Loucy (cell line): ENCODE measurements at regions not wholly inside any gene's neighbourhood (a gene's known extent, or its start where the extent isn't known, plus 50 kb on each side); places are given as distances from the start of the nearest gene placed in this dataset.

Source experiments
- H2AFZ ChIP-seq: fragments of 200-600 bp; sonication (generic); 2 replicates; pipeline ENCODE4 v1.6.0; 2016; ENCODE audit warnings: antibody characterized with exemption, mild to moderate bottlenecking, low read length, moderate library complexity
- H3F3A ChIP-seq: fragments of 200-600 bp; 2 replicates; pipeline ENCODE4 v1.6.0; 2016; ENCODE audit warnings: antibody characterized with exemption, low read depth, mild to moderate bottlenecking
- H3K27me3 ChIP-seq: fragments of 200-600 bp; sonication (generic); 2 replicates; pipeline ENCODE4 v1.6.1; 2014; ENCODE audit warnings: low read length, mild to moderate bottlenecking; ENCODE audit not compliant: insufficient read depth, poor library complexity, severe bottlenecking
- H3K36me3 ChIP-seq: fragments of 200-600 bp; sonication (generic); 2 replicates; pipeline ENCODE4 v1.6.1; 2016; ENCODE audit warnings: low read length; ENCODE audit not compliant: insufficient read depth
- H3K4me1 ChIP-seq: fragments of 200-600 bp; sonication (generic); 2 replicates; pipeline ENCODE4 v1.5.1; 2014; ENCODE audit warnings: low read length, mild to moderate bottlenecking; ENCODE audit not compliant: insufficient read depth, poor library complexity, severe bottlenecking
- H3K4me2 ChIP-seq: fragments of 200-600 bp; sonication (generic); 2 replicates; pipeline ENCODE4 v1.6.0; 2014; ENCODE audit warnings: antibody characterized with exemption, low read length, low read depth, mild to moderate bottlenecking; ENCODE audit not compliant: poor library complexity, severe bottlenecking
- H3K4me3 ChIP-seq: fragments of 200-600 bp; sonication (generic); 2 replicates; pipeline ENCODE4 v1.5.1; 2014; ENCODE audit warnings: low read length, mild to moderate bottlenecking, mixed read lengths; ENCODE audit not compliant: poor library complexity, severe bottlenecking
- H3K79me2 ChIP-seq: fragments of 200-600 bp; sonication (generic); 2 replicates; pipeline ENCODE4 v1.6.1; 2014; ENCODE audit warnings: low read length; ENCODE audit not compliant: insufficient read depth
- H3K9ac ChIP-seq: fragments of 200-600 bp; sonication (generic); 2 replicates; pipeline ENCODE4 v1.6.0; 2014; ENCODE audit warnings: mild to moderate bottlenecking, low read depth, low read length, moderate library complexity; ENCODE audit not compliant: poor library complexity, severe bottlenecking
- H3K9me2 ChIP-seq: fragments of 200-600 bp; sonication (generic); replicated peaks from 2 replicates; pipeline ENCODE4 v1.6.1; 2016; ENCODE audit warnings: low read depth, low read length, mixed read lengths
- H3K9me3 ChIP-seq: fragments of 200-600 bp; sonication (generic); 2 replicates; pipeline ENCODE4 v1.6.1; 2014; ENCODE audit warnings: mild to moderate bottlenecking, antibody characterized with exemption, low read length, low read depth; ENCODE audit not compliant: insufficient read depth
- H4K20me1 ChIP-seq: fragments of 200-600 bp; sonication (generic); 2 replicates; pipeline ENCODE4 v1.6.0; 2014; ENCODE audit warnings: antibody characterized with exemption, low read length, mild to moderate bottlenecking; ENCODE audit not compliant: insufficient read depth, poor library complexity, severe bottlenecking
- EZH2phosphoT487 ChIP-seq: fragments of 200-600 bp; IDR thresholded peaks from 2 replicates; pipeline ENCODE4 v1.6.1; 2018; ENCODE audit warnings: antibody characterized with exemption, mild to moderate bottlenecking, moderate library complexity, borderline replicate concordance
- TF ChIP-seq, protein P1 (sequence below): fragments of 200-600 bp; sonication (generic); conservative IDR thresholded peaks from 2 replicates; pipeline ENCODE4 v1.5.1; 2014; ENCODE audit warnings: mild to moderate bottlenecking, antibody characterized with exemption, low read length

GRCh38 chr7:36788825-36789470 lies 64.7 kb upstream of the AOAH start:
- Histone ChIP-seq H3K4me1 (peaks cover 50% of the 10 kb centered on the region), H3K27me3 (no peaks in the 10 kb centered on the region), H3K9ac (no peak overlapping the region), H3K36me3 (no peaks in the 10 kb centered on the region), H3K79me2 (no peaks in the 10 kb centered on the region), H3K4me3 (no peak overlapping the region), H3K4me2 (no peak overlapping the region), H4K20me1 (no peaks in the 10 kb centered on the region), H3K9me3 (no peaks in the 10 kb centered on the region), H3F3A (peaks cover 14% of the 10 kb centered on the region; the same call in 1 of the 2 replicates), H2AFZ (no peak overlapping the region), H3K9me2 (no peaks in the 10 kb centered on the region)
- TF ChIP-seq, protein P1, sequence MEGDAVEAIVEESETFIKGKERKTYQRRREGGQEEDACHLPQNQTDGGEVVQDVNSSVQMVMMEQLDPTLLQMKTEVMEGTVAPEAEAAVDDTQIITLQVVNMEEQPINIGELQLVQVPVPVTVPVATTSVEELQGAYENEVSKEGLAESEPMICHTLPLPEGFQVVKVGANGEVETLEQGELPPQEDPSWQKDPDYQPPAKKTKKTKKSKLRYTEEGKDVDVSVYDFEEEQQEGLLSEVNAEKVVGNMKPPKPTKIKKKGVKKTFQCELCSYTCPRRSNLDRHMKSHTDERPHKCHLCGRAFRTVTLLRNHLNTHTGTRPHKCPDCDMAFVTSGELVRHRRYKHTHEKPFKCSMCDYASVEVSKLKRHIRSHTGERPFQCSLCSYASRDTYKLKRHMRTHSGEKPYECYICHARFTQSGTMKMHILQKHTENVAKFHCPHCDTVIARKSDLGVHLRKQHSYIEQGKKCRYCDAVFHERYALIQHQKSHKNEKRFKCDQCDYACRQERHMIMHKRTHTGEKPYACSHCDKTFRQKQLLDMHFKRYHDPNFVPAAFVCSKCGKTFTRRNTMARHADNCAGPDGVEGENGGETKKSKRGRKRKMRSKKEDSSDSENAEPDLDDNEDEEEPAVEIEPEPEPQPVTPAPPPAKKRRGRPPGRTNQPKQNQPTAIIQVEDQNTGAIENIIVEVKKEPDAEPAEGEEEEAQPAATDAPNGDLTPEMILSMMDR, result no peak
- no peak for TF ChIP-seq EZH2phosphoT487

GRCh38 chr7:36787933-36788378 lies 63.7 kb upstream of the AOAH start:
- no peak for TF ChIP-seq EZH2phosphoT487
- Histone ChIP-seq H3K9me3 (no peaks in the 10 kb centered on the region), H3K79me2 (no peaks in the 10 kb centered on the region), H3K9ac (no peak overlapping the region), H2AFZ (no peak overlapping the region), H3K4me3 (no peak overlapping the region), H3K27me3 (no peaks in the 10 kb centered on the region), H3F3A (peaks cover 14% of the 10 kb centered on the region; the same call in 1 of the 2 replicates), H4K20me1 (no peaks in the 10 kb centered on the region), H3K36me3 (no peaks in the 10 kb centered on the region), H3K4me2 (peak overlapping the region; percentile 40), H3K4me1 (peaks cover 53% of the 10 kb centered on the region), H3K9me2 (no peaks in the 10 kb centered on the region)

DNA sequence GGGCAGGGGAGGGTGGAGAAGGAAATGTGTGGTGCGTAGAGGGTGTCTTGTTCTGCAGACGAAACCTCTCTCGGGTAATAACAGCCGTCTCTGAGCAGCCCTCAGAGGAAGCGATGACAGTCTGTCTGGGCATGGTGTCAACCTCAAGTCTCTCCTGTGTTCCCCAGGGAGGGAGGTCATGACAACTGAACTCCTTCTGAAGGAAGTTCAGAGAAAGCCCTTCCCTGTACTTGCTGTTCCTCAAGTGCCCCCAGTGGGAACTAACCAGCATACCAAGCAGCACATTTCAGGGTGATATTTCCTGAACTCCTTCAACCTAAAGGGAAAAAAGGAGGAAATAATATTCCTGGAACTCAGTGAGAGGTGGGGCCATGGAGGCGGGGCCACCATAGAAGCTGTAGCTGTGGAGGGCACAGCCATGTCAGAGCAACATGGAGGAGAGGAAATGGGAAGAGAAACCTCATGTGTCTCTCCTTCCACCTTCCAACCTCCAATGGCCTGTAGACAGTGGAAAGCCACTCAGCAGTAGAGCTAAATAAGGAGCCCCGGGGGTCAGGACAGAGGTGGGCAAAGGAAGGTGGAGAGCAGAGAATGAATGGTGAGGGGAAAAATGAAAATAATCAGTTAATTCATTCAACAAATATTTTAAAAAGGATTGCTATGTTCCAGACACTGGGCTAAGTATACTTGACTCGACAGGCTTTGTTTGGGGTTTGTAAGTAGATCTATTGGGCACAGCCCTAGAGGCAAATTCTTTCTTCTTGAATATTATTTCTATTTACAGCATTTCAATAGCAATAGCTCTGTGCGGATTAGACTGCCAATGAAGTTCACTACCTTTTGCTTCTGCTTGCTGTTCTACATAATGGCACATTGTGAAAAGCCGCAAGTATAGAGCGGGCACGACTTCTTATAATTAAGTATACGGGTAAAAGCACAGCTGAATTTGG lies 61.0 kb upstream of the AOAH start:
- H3K4me2 ChIP-seq, result peak overlapping the region; percentile 70
- no peaks in the 10 kb centered on the region for H3K79me2 ChIP-seq
- no peaks in the 10 kb centered on the region for H3K9me3 ChIP-seq
- no peaks in the 10 kb centered on the region for H3K27me3 ChIP-seq
- peak overlapping the region; percentile 11; the same call in 1 of the 2 replicates for H2AFZ ChIP-seq
- H3K9me2 ChIP-seq, result no peaks in the 10 kb centered on the region
- H3K4me1 ChIP-seq, result peaks cover 56% of the 10 kb centered on the region
- H3K4me3 ChIP-seq, result peak overlapping the region; percentile 58
- peaks cover 14% of the 10 kb centered on the region; the same call in 1 of the 2 replicates for H3F3A ChIP-seq
- no peaks in the 10 kb centered on the region for H4K20me1 ChIP-seq
- no peaks in the 10 kb centered on the region for H3K36me3 ChIP-seq
- H3K9ac ChIP-seq, result peak overlapping the region; percentile 36
- TF ChIP-seq, protein P1, result peak; percentile 53
- TF ChIP-seq EZH2phosphoT487, result no peak
